RPMI7951 (cell line): ENCODE measurements at regions not wholly inside any gene's neighbourhood (a gene's known extent, or its start where the extent isn't known, plus 50 kb on each side); places are given as distances from the start of the nearest gene placed in this dataset.
"Not testable (repeated sequence)": the region's sequence is repeated elsewhere in the genome, so short reads cannot be mapped to it uniquely, and the experiment has no call there.

Source experiments
- DNase-seq: peaks from one replicate; pipeline ENCODE4 v3.0.0-alpha.2; 2012; ENCODE audit warnings: low read depth

DNA sequence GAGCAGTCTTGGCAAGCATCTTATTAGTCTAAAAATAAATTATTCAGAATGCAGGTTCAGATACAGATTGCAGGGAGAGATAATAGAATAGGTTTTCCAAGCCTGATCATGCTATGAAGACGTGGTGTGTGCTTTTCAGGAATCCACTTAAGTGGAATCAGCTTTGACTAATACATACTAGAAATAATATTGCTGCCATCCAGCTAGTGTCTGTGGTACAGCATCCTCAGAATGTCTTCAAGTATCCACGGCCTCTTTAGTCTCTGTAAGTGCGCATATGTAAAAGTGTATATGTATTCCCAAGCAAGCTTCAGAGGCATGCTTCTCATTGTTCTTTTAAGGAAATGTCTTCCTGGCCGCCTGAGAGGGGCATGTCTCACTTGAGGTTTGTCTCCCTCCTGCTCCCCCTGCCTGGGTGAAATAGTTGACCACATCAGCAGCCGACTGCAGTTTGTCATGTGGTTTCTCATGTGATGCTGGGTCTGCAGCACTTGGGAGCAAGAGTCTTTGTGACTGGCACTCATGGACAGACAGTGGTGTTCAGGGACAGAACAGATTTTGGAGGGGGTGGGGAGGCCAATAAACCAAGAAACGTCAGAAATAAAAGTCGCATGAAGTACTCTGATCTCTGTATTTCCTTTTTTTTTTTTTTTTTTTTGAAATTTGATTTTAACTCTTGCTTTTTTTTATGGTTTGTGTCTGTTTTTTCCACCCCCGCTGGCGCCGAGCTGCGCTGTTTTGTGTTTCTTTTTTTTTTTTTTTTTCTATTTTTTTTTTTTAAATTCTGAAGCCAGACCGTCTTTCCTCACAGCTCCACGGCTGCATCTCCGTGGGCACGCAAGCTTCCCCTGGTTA lies 150.8 kb downstream of the PRL start:
- DNase-seq = peak; percentile 66

- no peak for DNase-seq
Observed at GRCh38 chr6:22146678-22146930, 150.2 kb downstream of the PRL start.

DNA sequence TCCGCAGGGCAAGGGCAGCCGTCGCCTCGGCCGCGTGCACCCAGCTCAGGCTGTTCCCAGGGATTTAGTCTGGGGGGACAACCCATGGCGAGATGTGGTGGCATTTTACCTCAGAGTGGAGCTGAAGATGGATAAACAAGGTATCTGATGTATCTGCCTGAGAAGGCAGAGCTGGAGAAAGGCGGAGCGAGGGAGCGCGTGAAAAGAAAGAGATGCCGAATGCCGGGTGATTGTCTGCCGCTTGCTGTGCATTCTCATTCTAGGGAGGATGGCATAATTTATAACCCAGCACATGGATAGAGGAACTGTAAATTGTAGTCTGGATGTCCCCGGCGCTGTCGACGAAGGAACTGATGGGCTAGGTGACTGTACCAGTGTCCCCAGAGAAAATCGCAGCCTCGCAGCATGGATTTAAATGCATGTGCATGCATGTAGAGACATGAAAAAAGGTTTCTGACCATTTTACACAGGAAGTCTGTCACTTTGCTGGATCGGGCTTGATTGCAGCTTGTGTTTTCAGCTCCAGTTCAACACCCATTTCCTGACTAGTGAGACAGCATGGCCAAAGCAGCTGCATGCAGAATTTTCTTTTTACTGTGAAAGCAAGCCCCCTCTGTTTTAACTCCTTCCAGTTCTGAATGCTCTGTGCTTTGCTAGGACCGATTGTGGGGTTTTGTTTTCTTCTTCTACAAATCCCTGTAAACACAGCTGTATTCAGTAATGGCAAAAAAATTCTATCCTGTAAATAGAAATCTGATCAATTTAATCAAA lies 149.7 kb downstream of the PRL start:
- peak; percentile 21 for DNase-seq

DNA sequence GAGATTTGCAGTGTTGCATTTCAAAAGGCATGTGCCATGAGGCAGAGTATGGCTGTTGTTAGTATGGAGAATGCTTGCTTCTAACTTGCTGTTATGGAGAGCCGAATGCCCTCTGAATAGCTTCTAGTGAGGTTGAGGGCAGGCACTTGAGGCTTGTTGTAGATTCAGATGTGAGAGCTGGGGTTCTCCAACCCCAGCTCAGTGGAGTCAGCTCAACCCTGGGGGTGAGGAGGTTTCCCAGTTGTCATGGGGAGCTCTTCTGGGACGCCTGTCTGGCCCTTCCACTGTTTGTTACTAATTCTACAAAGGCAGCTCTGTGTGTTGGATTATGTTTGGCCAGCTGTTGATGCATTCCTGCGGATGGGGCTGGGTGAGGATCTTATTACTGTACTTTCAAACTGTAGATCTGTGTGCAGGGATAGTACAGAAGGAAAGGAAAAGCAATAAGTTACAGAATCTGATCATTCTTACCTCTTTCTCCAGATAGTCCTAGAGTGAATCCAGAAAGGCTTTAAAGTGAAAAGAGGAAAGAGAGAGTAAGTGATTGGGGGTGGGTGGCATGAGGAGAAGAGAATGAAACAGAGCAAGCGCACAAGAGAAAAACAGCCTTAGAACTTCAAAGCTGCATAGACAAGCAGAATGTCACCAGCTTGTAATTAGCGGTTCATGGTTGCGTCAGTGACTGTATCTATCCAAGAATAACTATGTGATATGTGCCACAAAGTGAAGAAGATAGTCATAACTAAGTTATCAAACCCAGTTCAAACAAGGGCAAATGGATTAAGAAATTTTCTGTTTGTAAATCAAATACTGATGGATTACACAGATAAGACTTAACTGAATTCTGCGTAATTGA lies 148.7 kb downstream of the PRL start:
- DNase-seq = peak; percentile 84

DNA sequence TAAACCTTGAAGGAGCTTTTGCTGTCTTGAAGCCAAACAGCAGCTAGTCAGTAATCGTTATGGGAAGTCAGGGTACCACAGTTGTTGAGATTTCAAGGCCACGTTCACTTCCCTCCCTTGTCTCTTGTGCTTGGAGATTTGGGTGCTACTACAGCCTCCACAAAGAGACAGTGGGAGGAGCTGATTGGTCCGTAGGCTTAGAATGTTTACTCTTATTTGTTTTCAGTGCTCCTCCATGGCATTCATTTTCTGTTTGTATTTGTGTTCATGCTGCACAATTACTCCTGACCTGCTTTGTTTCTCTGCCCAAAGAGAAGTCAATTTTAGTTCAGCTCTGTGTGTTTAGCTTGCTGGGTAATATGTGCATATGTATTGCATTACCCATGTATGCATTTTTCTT lies 147.7 kb downstream of the PRL start:
- no peak for DNase-seq

DNA sequence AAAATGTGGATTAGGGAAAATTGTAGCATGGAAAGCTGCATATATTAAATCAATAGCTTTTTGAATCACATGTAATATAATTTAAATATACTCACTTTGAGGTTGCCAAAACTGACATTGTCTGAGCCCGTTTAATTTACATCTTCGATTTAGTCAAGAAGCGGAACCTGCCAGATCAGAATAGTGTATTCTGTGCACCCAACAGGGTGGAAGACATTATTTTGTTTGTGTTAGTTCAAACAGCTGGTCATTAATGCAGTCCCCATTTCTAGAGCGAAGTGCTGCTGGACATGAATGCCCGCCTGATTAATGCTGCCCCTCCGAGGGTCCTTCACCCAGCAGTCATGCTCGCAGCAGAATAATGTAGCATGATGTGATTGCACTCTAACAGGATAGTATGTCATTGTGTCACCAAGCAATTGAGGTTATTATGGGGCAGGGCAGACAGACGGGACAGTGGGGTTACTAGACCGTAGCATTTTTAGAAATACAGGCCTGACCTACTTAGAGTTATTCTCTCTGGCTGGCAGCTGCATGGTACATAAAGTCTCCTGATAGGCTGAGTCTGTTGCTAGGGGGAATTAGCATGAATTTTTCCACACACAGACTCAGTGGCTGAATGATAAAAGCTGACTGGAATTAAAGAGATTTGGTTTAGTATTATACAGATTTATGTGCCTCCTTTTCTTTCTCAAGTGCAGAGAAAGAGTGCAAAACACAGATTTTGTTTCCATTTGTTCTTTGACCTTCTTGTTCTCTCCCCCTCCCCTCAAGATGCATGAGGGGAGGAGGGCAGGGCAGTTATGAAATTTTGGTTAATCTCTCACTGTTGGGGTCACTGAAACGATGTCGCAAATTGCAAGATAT lies 147.1 kb downstream of the PRL start:
- no peak for DNase-seq

DNA sequence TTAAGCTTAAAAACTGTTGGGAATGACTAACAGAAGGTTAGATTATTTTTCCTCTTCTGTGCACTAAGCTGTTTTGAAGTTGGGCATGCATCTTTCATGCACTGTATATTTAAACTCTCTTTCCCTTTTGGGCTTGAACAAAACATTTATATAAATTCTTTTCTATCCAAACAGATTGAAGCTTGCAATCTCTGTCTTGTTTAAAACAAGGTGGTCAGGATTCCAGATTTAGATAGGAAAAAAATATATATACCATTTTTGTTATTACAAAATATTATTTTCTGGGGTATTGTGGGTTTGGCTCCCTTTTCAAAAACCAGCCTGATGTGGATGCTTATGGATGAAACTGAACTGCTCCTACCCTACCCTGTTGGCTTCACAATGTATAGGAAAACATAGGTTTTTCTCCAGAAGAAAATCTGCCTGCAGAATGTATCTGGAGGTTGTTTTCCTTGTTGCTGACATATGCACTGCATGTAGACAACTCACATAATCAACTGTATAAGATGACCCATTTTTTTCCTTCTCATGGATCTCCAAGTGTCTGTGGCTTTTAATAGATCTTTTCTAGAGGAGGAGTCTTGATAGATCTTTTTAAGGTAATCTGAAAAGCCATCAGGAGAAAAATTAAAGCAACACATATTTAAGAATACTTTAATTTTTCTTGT lies 146.3 kb downstream of the PRL start:
- DNase-seq = no peak

- DNase-seq = no peak
Observed at GRCh38 chr6:22151892-22152291, 144.9 kb downstream of the PRL start.

GRCh38 chr6:22152841-22153240 lies 144.0 kb downstream of the PRL start:
- DNase-seq = no peak

- no peak for DNase-seq
Observed at GRCh38 chr6:22153384-22154158, 143.3 kb downstream of the PRL start.

DNA sequence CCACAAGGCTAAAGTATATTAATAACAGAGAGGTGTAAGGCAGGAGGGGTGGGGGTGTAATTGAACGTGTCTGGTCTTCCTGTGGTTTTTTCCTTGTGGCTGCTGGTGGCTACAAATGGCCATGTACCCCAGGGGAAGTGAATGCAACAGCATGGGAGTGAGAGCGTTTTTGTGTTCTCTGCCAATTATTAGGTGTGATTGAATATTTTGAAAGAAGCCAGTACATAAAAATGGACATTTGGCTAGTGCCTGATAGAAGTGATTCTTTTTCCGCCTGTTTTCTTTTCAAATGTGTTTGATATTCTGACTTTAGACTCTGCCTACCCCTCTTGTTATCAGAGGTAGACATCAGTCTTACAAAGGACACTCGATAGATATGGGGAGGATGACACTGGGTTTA lies 141.3 kb downstream of the PRL start:
- DNase-seq = no peak

GRCh38 chr6:22157233-22157632 lies 139.6 kb downstream of the PRL start:
- DNase-seq = no peak

GRCh38 chr6:22164236-22164635 lies 132.6 kb downstream of the PRL start:
- DNase-seq = no peak

DNA sequence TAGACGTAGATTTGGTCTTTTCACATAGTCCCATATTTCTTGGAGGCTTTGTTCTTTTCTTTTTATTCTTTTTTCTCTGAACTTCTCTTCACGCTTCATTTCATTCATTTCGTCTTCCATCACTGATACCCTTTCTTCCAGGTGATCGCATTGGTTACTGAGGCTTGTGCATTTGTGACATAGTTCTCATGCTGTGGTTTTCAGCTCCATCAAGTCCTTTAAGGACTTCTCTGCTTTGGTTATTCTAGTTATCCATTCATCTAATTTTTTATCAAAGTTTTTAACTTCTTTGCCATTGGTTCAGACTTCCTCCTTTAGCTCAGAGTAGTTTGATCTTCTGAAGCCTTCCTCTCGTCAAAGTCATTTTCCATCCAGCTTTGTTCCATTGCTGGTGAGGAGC lies 125.8 kb downstream of the PRL start:
- DNase-seq = not testable (repeated sequence)

GRCh38 chr6:22171885-22172284 lies 125.0 kb downstream of the PRL start:
- DNase-seq = not testable (repeated sequence)

GRCh38 chr6:22173311-22173710 lies 123.5 kb downstream of the PRL start:
- no peak for DNase-seq

GRCh38 chr6:22180250-22180649 lies 116.6 kb downstream of the PRL start:
- DNase-seq = not testable (repeated sequence)

- DNase-seq = no peak
Observed at GRCh38 chr6:22184371-22184770, 112.5 kb downstream of the PRL start.

GRCh38 chr6:22189946-22190345 lies 106.9 kb downstream of the PRL start:
- DNase-seq = no peak
